Right lobe of liver (tissue), 6 donors: ENCODE measurements at regions not wholly inside any gene's neighbourhood (a gene's known extent, or its start where the extent isn't known, plus 50 kb on each side); places are given as distances from the start of the nearest gene placed in this dataset.

ENCODE experiments used
- ATAC-seq, 4 donors: fragments of 200-7000 bp; cut with Tn5 transposase; one replicate each; pipeline ENCODE4 v1.9.1; 2020; ENCODE audit warnings: mild to moderate bottlenecking in 4 of 4, moderate library complexity in 4 of 4
- DNase-seq, 3 donors: peaks; one replicate each; pipeline ENCODE4 v3.0.0-alpha.2; 2020
- H3K27ac ChIP-seq, 3 donors: fragments of 200-600 bp; one replicate each; pipeline ENCODE4 v1.8.0; 2022
- H3K27me3 ChIP-seq, 2 donors: fragments of 200-600 bp; one replicate each; pipeline ENCODE4 v1.8.0; 2022
- H3K36me3 ChIP-seq, 4 donors: fragments of 200-600 bp; sonication (generic) in 1 of 4; one replicate each; pipeline versions ENCODE4 v1.5.1 to v1.8.0; 2017 to 2022; ENCODE audit warnings: control low read depth in 1 of 4
- H3K4me1 ChIP-seq, 4 donors: fragments of 200-600 bp; sonication (generic) in 1 of 4; one replicate each; pipeline versions ENCODE4 v1.5.1 to v1.8.0; 2017 to 2022; ENCODE audit warnings: control low read depth in 1 of 4
- H3K4me3 ChIP-seq, 3 donors: fragments of 200-600 bp; one replicate each; pipeline ENCODE4 v1.8.0; 2022
- H3K9me3 ChIP-seq, 4 donors: fragments of 200-600 bp; sonication (generic) in 1 of 4; one replicate each; pipeline versions ENCODE4 v1.5.1 to v1.8.0; 2017 to 2022; ENCODE audit warnings: control low read depth in 1 of 4
- POLR2A ChIP-seq: fragments of 450-650 bp; IDR thresholded peaks from one replicate; pipeline ENCODE4 v1.6.1; 2017; ENCODE audit warnings: antibody characterized with exemption, mild to moderate bottlenecking
- WGBS: methylation state at CpG from one replicate; pipeline ENCODE4 v1.1.6; 2018; ENCODE audit warnings: low coverage, low lambda C conversion rate; ENCODE audit not compliant: insufficient coverage; ENCODE audit errors: missing lambda C conversion rate; 5-methylcytosine and 5-hydroxymethylcytosine counted together
- intact Hi-C, 2 donors: fragments of 100-400 bp; cut with DNase I; formaldehyde crosslinking; loops; one replicate each; pipeline versions ENCODE4 v1.11.2 to v1.14.1; 2022
- TF ChIP-seq, protein P1 (sequence below), 4 donors: fragments of 200-600 bp in 3 of 4; fragments of 450-650 bp in 1 of 4; IDR thresholded peaks; one replicate each; pipeline versions ENCODE4 v1.5.1 to v1.8.0; 2016 to 2022; ENCODE audit warnings: antibody characterized with exemption in 4 of 4, mild to moderate bottlenecking in 2 of 4
- donor health status: DM: no; HTN: yes; CAD: no.
- donor health status: DM: no; HTN: no; CAD: no.
- donor health status: DM: no; HTN: no; CAD: no.
- donor health status: DM: no; HTN: yes; CAD: no.
- donor health status: DM: no; HTN: yes; CAD: no.

DNA sequence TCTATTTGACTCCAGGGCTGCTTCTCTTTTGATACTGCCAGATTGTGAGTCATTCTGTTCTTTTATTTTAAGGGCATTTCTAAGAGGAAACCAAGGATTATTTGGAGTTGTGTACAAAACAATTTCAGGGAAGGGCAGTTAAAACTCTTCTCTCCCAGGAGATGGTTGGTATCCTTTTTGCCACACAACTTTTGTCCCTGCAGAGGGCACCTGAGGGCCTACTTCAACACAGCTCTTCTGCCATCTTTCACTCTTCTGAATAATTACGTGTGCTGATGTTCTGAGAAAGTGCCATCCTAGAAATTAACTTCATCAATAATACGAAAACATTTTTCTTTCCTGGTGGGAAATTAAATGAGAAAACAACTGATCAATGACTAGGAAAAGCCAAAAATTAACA is 75.7 kb upstream of the GADL1 start:
- TF ChIP-seq, protein P1, sequence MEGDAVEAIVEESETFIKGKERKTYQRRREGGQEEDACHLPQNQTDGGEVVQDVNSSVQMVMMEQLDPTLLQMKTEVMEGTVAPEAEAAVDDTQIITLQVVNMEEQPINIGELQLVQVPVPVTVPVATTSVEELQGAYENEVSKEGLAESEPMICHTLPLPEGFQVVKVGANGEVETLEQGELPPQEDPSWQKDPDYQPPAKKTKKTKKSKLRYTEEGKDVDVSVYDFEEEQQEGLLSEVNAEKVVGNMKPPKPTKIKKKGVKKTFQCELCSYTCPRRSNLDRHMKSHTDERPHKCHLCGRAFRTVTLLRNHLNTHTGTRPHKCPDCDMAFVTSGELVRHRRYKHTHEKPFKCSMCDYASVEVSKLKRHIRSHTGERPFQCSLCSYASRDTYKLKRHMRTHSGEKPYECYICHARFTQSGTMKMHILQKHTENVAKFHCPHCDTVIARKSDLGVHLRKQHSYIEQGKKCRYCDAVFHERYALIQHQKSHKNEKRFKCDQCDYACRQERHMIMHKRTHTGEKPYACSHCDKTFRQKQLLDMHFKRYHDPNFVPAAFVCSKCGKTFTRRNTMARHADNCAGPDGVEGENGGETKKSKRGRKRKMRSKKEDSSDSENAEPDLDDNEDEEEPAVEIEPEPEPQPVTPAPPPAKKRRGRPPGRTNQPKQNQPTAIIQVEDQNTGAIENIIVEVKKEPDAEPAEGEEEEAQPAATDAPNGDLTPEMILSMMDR (IDR thresholded peaks at IDR 0.05) = peak in 3 of 4 donors; percentile 14 to 28 (median 26)
- TF ChIP-seq POLR2A = no peak
- H3K4me3 ChIP-seq = no peak overlapping the region
- 23% methylated on average over 2 of the region's 2 CpGs for WGBS
- H3K27me3 ChIP-seq = no peaks in the 10 kb centered on the region
- ATAC-seq = peak in 2 of 4 donors; percentile 35 to 47
- no peaks in the 10 kb centered on the region for H3K9me3 ChIP-seq
- H3K4me1 ChIP-seq = no peaks in the 10 kb centered on the region
- no peaks in the 10 kb centered on the region for H3K36me3 ChIP-seq
- no peak overlapping the region for H3K27ac ChIP-seq
- DNase-seq = no peak
- intact Hi-C loops = no loop called here

DNA sequence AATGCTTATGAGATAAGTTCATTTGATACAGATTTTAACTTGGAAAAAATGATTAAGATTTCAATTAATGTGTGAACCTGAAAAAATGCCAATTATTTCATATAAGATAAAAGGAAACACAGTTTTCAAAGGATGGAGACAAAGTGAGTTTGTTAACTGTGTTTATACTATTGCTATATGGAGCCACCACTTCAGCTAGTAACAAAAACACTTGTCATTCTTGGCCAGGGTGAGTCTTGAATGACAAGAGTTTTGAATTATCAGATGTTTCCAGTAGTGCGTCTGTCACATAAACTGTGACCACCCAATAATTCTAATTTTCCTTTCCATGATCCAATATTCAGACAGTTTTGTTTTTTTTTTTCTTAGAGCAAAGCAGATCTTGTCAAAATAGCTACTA is 78.0 kb upstream of the GADL1 start:
- Histone ChIP-seq H3K27me3 (no peaks in the 10 kb centered on the region), H3K4me1 (no peaks in the 10 kb centered on the region), H3K27ac (no peak overlapping the region), H3K36me3 (no peaks in the 10 kb centered on the region), H3K4me3 (no peak overlapping the region), H3K9me3 (no peaks in the 10 kb centered on the region)
- WGBS = 83% methylated on average over 1 of the region's 1 CpG
- TF ChIP-seq, protein P1 (IDR thresholded peaks at IDR 0.05) = no peak
- no peak for TF ChIP-seq POLR2A
- no peak for ATAC-seq
- intact Hi-C loops = no loop called here
- no peak for DNase-seq

DNA sequence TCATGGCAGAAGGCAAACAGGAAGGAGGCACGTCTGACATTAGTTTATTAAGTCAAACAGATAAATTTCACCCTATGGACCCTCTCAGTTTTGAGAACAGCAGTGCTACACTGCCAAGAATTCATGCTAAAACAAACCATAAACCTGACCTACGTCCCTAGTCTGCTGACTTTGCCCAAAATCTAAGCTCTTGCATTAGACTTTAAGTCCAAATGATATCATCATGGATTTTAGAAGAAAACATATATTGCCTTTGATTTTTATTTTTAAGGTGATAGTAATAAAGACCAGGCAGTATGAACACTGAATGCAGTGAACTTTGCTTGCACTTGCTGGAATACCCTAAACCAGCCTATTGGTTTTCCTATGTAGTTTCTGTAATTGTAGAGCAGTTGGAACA is 79.6 kb upstream of the GADL1 start:
- no peak overlapping the region for H3K27ac ChIP-seq
- H3K4me3 ChIP-seq = no peak overlapping the region
- no peaks in the 10 kb centered on the region for H3K27me3 ChIP-seq
- H3K36me3 ChIP-seq = no peaks in the 10 kb centered on the region
- H3K4me1 ChIP-seq = no peaks in the 10 kb centered on the region
- WGBS = 17% methylated on average over 2 of the region's 2 CpGs
- no peak for ATAC-seq
- intact Hi-C loops = no loop called here
- no peak for DNase-seq
- H3K9me3 ChIP-seq = no peaks in the 10 kb centered on the region
- TF ChIP-seq POLR2A = no peak
- TF ChIP-seq, protein P1 (IDR thresholded peaks at IDR 0.05) = no peak

DNA sequence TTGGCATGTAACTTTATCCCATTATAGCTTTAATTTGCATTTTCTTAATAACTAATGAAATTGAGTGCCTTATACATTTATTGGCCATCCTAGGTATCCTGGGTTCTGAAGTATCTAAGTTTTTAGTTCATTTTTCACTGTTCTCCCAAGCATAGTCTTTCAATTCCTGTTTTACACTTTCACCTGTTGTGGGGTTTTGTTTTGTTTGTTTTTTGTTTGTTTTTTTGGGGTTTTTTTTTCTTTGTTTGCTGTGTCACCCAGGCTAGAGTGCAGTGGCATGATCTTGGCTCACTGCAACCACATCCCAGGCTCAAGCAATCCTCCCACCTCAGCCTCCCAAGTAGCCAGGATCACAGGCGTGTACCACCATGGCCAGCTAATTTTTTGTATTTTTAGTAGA is 83.1 kb upstream of the GADL1 start:
- ATAC-seq (no peak), DNase-seq (no peak)
- H3K27me3 ChIP-seq = no peaks in the 10 kb centered on the region
- H3K4me3 ChIP-seq = no peak overlapping the region
- H3K27ac ChIP-seq = no peak overlapping the region
- no peaks in the 10 kb centered on the region for H3K4me1 ChIP-seq
- no peaks in the 10 kb centered on the region for H3K9me3 ChIP-seq
- H3K36me3 ChIP-seq = no peaks in the 10 kb centered on the region
- intact Hi-C loops = no loop called here
- WGBS = 43% methylated on average over 1 of the region's 1 CpG
- TF ChIP-seq, protein P1 (IDR thresholded peaks at IDR 0.05) = no peak
- TF ChIP-seq POLR2A = no peak

DNA sequence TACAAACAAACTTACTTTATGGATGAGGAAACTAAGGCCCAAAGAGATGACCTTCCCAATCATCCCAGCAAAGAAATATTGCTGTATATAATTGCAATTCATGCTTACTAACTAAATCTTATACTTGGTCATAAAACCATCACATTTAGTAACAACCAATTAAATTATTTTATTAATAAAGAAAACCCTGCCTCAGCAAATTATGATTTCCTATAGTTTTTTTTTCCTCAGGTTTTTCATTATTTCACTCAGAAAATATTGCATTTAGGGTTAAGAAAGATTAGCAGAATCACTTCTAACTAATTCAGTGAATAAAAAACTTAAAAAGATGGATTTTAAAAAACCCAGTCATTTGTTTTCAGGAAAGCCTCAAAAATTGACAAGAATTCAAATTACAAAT is 86.5 kb upstream of the GADL1 start:
- TF ChIP-seq, protein P1 (IDR thresholded peaks at IDR 0.05) = no peak
- TF ChIP-seq POLR2A = no peak
- no peaks in the 10 kb centered on the region for H3K36me3 ChIP-seq
- no peak overlapping the region for H3K27ac ChIP-seq
- no peaks in the 10 kb centered on the region for H3K27me3 ChIP-seq
- intact Hi-C loops = no loop called here
- DNase-seq (no peak), ATAC-seq (no peak)
- H3K4me1 ChIP-seq = peaks cover 0 to 9% (median 0%) of the 10 kb centered on the region in 4 donors
- no peaks in the 10 kb centered on the region for H3K9me3 ChIP-seq
- H3K4me3 ChIP-seq = no peak overlapping the region
